Mucosa of descending colon (tissue), 3 donors: ENCODE measurements at regions not wholly inside any gene's neighbourhood (a gene's known extent, or its start where the extent isn't known, plus 50 kb on each side); places are given as distances from the start of the nearest gene placed in this dataset.

ENCODE experiments used
- ATAC-seq: fragments of 200-7000 bp; cut with Tn5 transposase; one replicate; pipeline ENCODE4 v1.9.1; 2020; ENCODE audit warnings: mild to moderate bottlenecking, moderate library complexity
- DNase-seq, 3 donors: peaks; one replicate each; pipeline ENCODE4 v3.0.0-alpha.2; 2020
- H3K36me3 ChIP-seq: fragments of 200-600 bp; one replicate; pipeline ENCODE4 v1.8.0; 2021; ENCODE audit warnings: low read depth, mild to moderate bottlenecking
- H3K4me1 ChIP-seq: fragments of 200-600 bp; one replicate; pipeline ENCODE4 v1.8.0; 2021; ENCODE audit warnings: low read depth, mild to moderate bottlenecking
- H3K4me3 ChIP-seq: fragments of 200-600 bp; one replicate; pipeline ENCODE4 v1.8.0; 2021; ENCODE audit warnings: mild to moderate bottlenecking
- H3K9me3 ChIP-seq: fragments of 200-600 bp; one replicate; pipeline ENCODE4 v1.8.0; 2021; ENCODE audit warnings: mild to moderate bottlenecking
- intact Hi-C, 2 donors: fragments of 100-400 bp; cut with DNase I in 1 of 2; cut with micrococcal nuclease in 1 of 2; formaldehyde crosslinking; loops; one replicate each; pipeline versions ENCODE4 v1.11.0 to v1.11.1; 2022; cut with DNase I, micrococcal nuclease
- TF ChIP-seq, protein P1 (sequence below): fragments of 200-600 bp; IDR thresholded peaks from one replicate; pipeline ENCODE4 v1.8.0; 2022; ENCODE audit warnings: antibody characterized with exemption, mild to moderate bottlenecking
- donor health status: DM: no; HTN: no; CAD: no; lungs with moderate emphysema.
- donor health status: DM: no; HTN: no; CAD: no.
- donor health status: DM: no; HTN: yes; CAD: no.

DNA sequence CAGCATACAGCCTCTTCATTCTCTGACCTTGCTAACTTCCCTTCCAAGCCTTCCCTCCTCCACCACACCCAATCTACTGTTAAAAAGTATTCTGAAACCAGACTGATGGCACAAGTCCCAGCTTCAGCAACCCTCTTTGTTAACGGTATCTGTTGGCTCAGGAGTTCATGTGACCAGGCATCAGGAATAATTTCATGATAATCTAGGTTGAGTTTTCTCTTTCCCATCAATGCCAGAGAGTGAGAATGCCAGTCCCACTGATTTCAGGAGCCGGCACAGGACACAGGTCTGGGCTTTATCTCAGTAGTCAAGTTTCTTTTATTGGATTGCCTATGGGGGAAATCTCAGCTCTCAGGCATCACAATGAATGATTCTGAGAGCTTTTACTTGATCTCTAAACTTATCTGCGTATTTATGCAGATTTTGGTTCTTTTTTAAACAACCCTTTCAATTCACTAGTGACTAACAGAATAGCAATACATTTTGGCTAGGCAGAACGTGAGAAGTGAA, 231.0 kb upstream of the LYZL1 start:
- no peaks in the 10 kb centered on the region for H3K9me3 ChIP-seq
- ATAC-seq = no peak
- H3K4me1 ChIP-seq = no peaks in the 10 kb centered on the region
- H3K36me3 ChIP-seq = no peaks in the 10 kb centered on the region
- intact Hi-C loops = no loop called here
- H3K4me3 ChIP-seq = no peak overlapping the region
- DNase-seq = no peak
- TF ChIP-seq, protein P1, sequence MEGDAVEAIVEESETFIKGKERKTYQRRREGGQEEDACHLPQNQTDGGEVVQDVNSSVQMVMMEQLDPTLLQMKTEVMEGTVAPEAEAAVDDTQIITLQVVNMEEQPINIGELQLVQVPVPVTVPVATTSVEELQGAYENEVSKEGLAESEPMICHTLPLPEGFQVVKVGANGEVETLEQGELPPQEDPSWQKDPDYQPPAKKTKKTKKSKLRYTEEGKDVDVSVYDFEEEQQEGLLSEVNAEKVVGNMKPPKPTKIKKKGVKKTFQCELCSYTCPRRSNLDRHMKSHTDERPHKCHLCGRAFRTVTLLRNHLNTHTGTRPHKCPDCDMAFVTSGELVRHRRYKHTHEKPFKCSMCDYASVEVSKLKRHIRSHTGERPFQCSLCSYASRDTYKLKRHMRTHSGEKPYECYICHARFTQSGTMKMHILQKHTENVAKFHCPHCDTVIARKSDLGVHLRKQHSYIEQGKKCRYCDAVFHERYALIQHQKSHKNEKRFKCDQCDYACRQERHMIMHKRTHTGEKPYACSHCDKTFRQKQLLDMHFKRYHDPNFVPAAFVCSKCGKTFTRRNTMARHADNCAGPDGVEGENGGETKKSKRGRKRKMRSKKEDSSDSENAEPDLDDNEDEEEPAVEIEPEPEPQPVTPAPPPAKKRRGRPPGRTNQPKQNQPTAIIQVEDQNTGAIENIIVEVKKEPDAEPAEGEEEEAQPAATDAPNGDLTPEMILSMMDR = no peak

DNA sequence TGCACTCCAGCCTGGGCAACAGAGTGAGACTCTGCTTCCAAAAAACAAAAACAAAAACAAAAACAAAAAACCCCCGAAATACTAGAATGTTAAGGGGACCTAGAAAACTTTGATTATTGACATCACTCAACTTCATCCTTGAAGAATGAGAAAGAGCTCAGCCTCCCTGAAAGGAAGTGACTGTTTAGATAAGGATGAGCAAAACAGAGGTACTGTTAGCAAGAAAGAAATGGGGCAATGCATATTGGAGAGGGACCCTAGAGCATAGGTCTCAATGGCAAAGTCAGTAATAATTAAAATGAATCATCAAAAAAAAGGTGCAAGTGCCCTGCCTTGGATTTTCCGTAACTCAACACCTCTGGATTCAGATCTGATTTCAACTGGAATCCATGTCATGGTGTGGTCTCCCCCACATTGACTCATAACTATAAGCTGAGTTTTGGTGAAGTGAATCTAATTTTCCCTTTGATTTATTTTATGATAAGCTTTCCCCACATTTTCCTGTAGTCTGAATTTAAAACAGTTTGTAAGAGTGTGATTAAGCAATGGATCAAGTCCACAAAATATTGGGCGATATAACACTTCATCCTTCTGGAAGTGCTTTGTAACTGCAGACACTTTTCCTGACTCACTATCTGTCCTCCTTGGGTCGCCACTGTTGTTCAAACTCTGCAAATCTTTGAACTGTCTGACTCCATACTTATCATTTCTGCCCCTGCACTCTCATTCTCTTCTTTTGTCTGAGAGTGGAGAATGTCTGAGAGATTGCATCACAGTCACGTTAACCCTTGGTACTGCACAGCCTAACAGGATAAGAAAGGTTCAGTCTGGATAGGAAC, 224.8 kb upstream of the LYZL1 start:
- ATAC-seq (no peak), DNase-seq (no peak)
- Histone ChIP-seq H3K4me3 (no peak overlapping the region), H3K9me3 (no peaks in the 10 kb centered on the region), H3K36me3 (no peaks in the 10 kb centered on the region), H3K4me1 (no peaks in the 10 kb centered on the region)
- TF ChIP-seq, protein P1 = no peak
- intact Hi-C loops = no loop called here

DNA sequence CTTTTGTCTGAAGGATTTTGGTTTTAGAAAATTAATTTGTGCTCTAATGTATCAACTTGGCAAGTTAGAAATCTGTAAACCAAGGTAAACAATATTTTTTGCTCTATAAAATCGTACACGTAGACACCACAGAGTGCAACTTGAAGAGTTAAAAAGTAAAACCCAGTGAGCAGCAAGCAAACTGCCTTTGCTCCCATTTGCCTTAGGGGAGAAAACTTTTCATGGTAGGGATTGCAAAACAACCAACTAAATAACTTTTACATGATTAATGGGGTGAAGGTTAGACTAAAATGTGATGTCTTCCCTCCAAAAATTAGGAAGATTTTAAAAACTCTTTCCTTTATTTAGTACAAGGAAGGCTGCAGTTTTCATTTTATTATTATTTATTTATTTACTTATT, 224.2 kb upstream of the LYZL1 start:
- no peaks in the 10 kb centered on the region for H3K9me3 ChIP-seq
- no peaks in the 10 kb centered on the region for H3K36me3 ChIP-seq
- H3K4me1 ChIP-seq = no peaks in the 10 kb centered on the region
- TF ChIP-seq, protein P1 = no peak
- no peak for DNase-seq
- no peak for ATAC-seq
- no peak overlapping the region for H3K4me3 ChIP-seq
- intact Hi-C loops = no loop called here

DNA sequence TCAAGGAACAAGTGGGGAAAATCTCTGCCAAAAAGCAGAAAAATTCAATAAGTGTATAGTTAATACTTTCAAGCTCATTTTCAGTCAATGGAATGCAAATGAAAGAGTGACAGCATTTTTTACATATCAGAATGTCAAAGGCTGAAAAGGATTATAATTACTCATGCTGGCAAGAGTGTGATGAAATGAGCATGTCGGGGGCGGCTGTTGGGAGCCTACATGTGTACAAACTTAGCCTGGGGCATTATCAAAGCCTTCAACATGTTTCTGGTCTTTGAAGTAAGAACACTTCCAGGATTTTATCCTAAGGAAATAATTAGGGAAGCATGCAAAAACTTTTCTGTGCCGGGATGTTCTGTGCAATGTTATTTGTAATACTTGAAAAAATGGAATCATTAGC, 221.7 kb upstream of the LYZL1 start:
- DNase-seq = no peak
- H3K4me3 ChIP-seq = no peak overlapping the region
- TF ChIP-seq, protein P1 = no peak

DNA sequence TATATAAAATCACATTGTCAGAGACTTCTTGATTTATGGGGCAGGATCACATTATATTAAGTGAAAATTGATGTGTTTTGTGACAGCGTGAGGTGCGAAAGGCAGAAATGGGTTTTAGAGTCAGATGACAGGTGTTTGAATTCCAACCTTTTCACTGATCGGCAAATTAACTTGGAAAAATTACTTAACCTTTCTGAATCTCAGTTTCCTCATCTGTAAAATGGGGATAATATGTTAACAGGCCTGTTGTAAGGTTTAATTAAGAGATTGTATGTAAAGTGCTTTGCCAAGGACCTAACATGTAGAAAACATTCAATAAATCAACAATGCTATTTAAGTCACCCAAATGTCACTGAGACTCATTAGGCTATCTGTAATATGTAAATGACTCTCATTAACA, 221.2 kb upstream of the LYZL1 start:
- TF ChIP-seq, protein P1 = no peak
- H3K36me3 ChIP-seq = no peaks in the 10 kb centered on the region

More for the DNA sequence above, 221.7 kb upstream of the LYZL1 start:
- Histone ChIP-seq H3K9me3 (no peaks in the 10 kb centered on the region), H3K4me1 (no peaks in the 10 kb centered on the region), H3K36me3 (no peaks in the 10 kb centered on the region)
- no peak for ATAC-seq
- intact Hi-C loops = no loop called here

More for the DNA sequence above, 221.2 kb upstream of the LYZL1 start:
- no peaks in the 10 kb centered on the region for H3K9me3 ChIP-seq
- H3K4me1 ChIP-seq = no peaks in the 10 kb centered on the region
- ATAC-seq (no peak), DNase-seq (no peak)
- intact Hi-C loops = no loop called here
- no peak overlapping the region for H3K4me3 ChIP-seq
